ENCODE measurements at regions not wholly inside any gene's neighbourhood (a gene's known extent, or its start where the extent isn't known, plus 50 kb on each side); places are given as distances from the start of the nearest gene placed in this dataset.

- TF ChIP-seq REST (IDR thresholded peaks at IDR 0.05; ENCODE audit: low read depth) (no peak), RAD21 (IDR thresholded peaks at IDR 0.05; ENCODE audit: low read depth) (no peak), TEAD4 (IDR thresholded peaks at IDR 0.05) (no peak), YY1 (IDR thresholded peaks at IDR 0.05; ENCODE audit: low read depth) (no peak), CEBPB (IDR thresholded peaks at IDR 0.05) (no peak)
Observed at GRCh38 chr13:78228940-78229339, 310.3 kb upstream of the EDNRB start.
